ENCODE measurements at regions not wholly inside any gene's neighbourhood (a gene's known extent, or its start where the extent isn't known, plus 50 kb on each side); places are given as distances from the start of the nearest gene placed in this dataset.

- Histone ChIP-seq H3K27me3 (ENCODE audit: control insufficient read depth, insufficient read depth, low read length) (no peaks in the 10 kb centered on the region), H3K4me1 (ENCODE audit: control insufficient read depth, insufficient read depth, low read length) (no peaks in the 10 kb centered on the region), H3K9me3 (ENCODE audit: control insufficient read depth, insufficient read depth, low read length) (no peaks in the 10 kb centered on the region), H3K36me3 (ENCODE audit: control insufficient read depth, insufficient read depth, low read length) (no peaks in the 10 kb centered on the region), H3K4me3 (ENCODE audit: low read length) (no peak overlapping the region), H3K27ac (ENCODE audit: low read length) (no peak overlapping the region)
- WGBS (ENCODE audit: insufficient coverage), result 63% methylated on average over 2 of the region's 3 CpGs
- Mint-ChIP-seq H3K4me1 (no peaks in the 10 kb centered on the region), H3K4me3 (no peak overlapping the region), H3K9me3 (peaks cover 2 to 3% of the 10 kb centered on the region in 2 donors), H3K27ac (no peak overlapping the region), H3K27me3 (ENCODE audit: low read depth in 2 of 2) (no peaks in the 10 kb centered on the region), H3K36me3 (no peaks in the 10 kb centered on the region)
- ATAC-seq (no peak), DNase-seq (no peak)
- intact Hi-C loops (cut with micrococcal nuclease), result no loop called here
- no peak for TF ChIP-seq CTCF (IDR thresholded peaks at IDR 0.05)
Measured at GRCh38 chr3:110006913-110007312, 669.6 kb upstream of the DPPA4 start.

- DNase-seq (no peak), ATAC-seq (no peak)
- no peaks in the 10 kb centered on the region for H3K27me3 ChIP-seq (ENCODE audit: control insufficient read depth, insufficient read depth, low read length)
- no peak for TF ChIP-seq CTCF (IDR thresholded peaks at IDR 0.05)
- no peaks in the 10 kb centered on the region for H3K9me3 ChIP-seq (ENCODE audit: control insufficient read depth, insufficient read depth, low read length)
- 100% methylated on average over 1 of the region's 4 CpGs for WGBS (ENCODE audit: insufficient coverage)
- H3K4me1 Mint-ChIP-seq, result no peaks in the 10 kb centered on the region
- H3K36me3 ChIP-seq (ENCODE audit: control insufficient read depth, insufficient read depth, low read length), result no peaks in the 10 kb centered on the region
- H3K4me1 ChIP-seq (ENCODE audit: control insufficient read depth, insufficient read depth, low read length), result no peaks in the 10 kb centered on the region
- no peak overlapping the region for H3K4me3 Mint-ChIP-seq
- no peaks in the 10 kb centered on the region for H3K27me3 Mint-ChIP-seq (ENCODE audit: low read depth in 2 of 2)
- no peak overlapping the region for H3K27ac Mint-ChIP-seq
- H3K9me3 Mint-ChIP-seq, result peaks cover 0 to 3% of the 10 kb centered on the region in 2 donors
- H3K4me3 ChIP-seq (ENCODE audit: low read length), result no peak overlapping the region
- H3K36me3 Mint-ChIP-seq, result no peaks in the 10 kb centered on the region
- intact Hi-C loops (cut with micrococcal nuclease), result no loop called here
- H3K27ac ChIP-seq (ENCODE audit: low read length), result no peak overlapping the region
Measured at GRCh38 chr3:110015231-110015963, 678.1 kb upstream of the DPPA4 start.

- TF ChIP-seq CTCF (IDR thresholded peaks at IDR 0.05), result no peak
- no peaks in the 10 kb centered on the region for H3K4me1 Mint-ChIP-seq
- 83% methylated on average over 3 of the region's 3 CpGs for WGBS (ENCODE audit: insufficient coverage)
- H3K9me3 Mint-ChIP-seq, result peaks cover 0 to 6% of the 10 kb centered on the region in 2 donors
- Histone ChIP-seq H3K4me1 (ENCODE audit: control insufficient read depth, insufficient read depth, low read length) (no peaks in the 10 kb centered on the region), H3K36me3 (ENCODE audit: control insufficient read depth, insufficient read depth, low read length) (no peaks in the 10 kb centered on the region), H3K9me3 (ENCODE audit: control insufficient read depth, insufficient read depth, low read length) (no peaks in the 10 kb centered on the region), H3K4me3 (ENCODE audit: low read length) (no peak overlapping the region), H3K27ac (ENCODE audit: low read length) (no peak overlapping the region), H3K27me3 (ENCODE audit: control insufficient read depth, insufficient read depth, low read length) (no peaks in the 10 kb centered on the region)
- H3K36me3 Mint-ChIP-seq, result no peaks in the 10 kb centered on the region
- no peak overlapping the region for H3K27ac Mint-ChIP-seq
- intact Hi-C loops (cut with micrococcal nuclease), result no loop called here
- no peak for ATAC-seq
- no peaks in the 10 kb centered on the region for H3K27me3 Mint-ChIP-seq (ENCODE audit: low read depth in 2 of 2)
- DNase-seq, result no peak
- no peak overlapping the region for H3K4me3 Mint-ChIP-seq
Measured at GRCh38 chr3:110016235-110016815, 679.0 kb upstream of the DPPA4 start.

GRCh38 chr3:110017304-110017703 is 680.0 kb upstream of the DPPA4 start:
- H3K27ac ChIP-seq (ENCODE audit: low read length), result no peak overlapping the region
- ATAC-seq (no peak), DNase-seq (no peak)
- no peaks in the 10 kb centered on the region for H3K9me3 ChIP-seq (ENCODE audit: control insufficient read depth, insufficient read depth, low read length)
- intact Hi-C loops (cut with micrococcal nuclease), result no loop called here
- H3K27me3 Mint-ChIP-seq (ENCODE audit: low read depth in 2 of 2), result no peaks in the 10 kb centered on the region
- H3K36me3 ChIP-seq (ENCODE audit: control insufficient read depth, insufficient read depth, low read length), result no peaks in the 10 kb centered on the region
- no peaks in the 10 kb centered on the region for H3K4me1 ChIP-seq (ENCODE audit: control insufficient read depth, insufficient read depth, low read length)
- H3K27ac Mint-ChIP-seq, result no peak overlapping the region
- no peak overlapping the region for H3K4me3 ChIP-seq (ENCODE audit: low read length)
- no peaks in the 10 kb centered on the region for H3K36me3 Mint-ChIP-seq
- no peaks in the 10 kb centered on the region for H3K4me1 Mint-ChIP-seq
- peaks cover 0 to 9% of the 10 kb centered on the region in 2 donors for H3K9me3 Mint-ChIP-seq
- TF ChIP-seq CTCF (IDR thresholded peaks at IDR 0.05), result no peak
- no peaks in the 10 kb centered on the region for H3K27me3 ChIP-seq (ENCODE audit: control insufficient read depth, insufficient read depth, low read length)
- H3K4me3 Mint-ChIP-seq, result no peak overlapping the region
